HG03432 (cell line): ENCODE measurements at regions not wholly inside any gene's neighbourhood (a gene's known extent, or its start where the extent isn't known, plus 50 kb on each side); places are given as distances from the start of the nearest gene placed in this dataset.

Experiments
- ATAC-seq: cut with Tn5 transposase; IDR thresholded peaks from one replicate; pipeline ENCODE4 v1.9.1; 2021; ENCODE audit warnings: mild to moderate bottlenecking, moderate library complexity; ENCODE audit not compliant: unreplicated experiment

DNA sequence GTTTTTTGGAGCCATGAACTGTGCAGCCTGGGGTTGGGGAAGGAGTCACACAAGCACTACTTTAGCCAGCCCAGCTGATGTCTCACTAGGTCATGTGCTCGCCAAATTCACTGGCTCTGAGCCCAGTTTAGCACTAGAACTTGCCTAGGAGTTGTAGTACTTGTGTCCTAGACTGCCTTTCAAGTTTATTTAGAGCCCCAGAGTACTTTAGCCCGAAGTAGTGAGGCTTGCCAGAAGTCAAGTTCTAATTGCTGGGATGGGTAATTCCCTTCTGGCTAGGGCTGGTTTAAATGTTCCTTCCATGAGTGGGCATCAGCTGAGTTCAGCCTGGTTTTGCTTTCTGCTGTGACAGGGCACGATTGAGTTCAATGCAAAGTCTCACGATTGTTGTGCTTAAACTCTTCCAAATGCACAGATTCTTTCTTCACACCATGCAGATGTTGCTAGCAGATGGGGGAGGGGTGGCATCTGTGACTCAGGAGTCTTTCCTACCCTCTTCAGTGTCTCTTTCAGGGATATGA is 228.2 kb upstream of the ZPLD1 start:
- no peak for ATAC-seq

- no peak for ATAC-seq
These were observed 227.7 kb upstream of the ZPLD1 start for GRCh38 chr3:102207151-102207571.

DNA sequence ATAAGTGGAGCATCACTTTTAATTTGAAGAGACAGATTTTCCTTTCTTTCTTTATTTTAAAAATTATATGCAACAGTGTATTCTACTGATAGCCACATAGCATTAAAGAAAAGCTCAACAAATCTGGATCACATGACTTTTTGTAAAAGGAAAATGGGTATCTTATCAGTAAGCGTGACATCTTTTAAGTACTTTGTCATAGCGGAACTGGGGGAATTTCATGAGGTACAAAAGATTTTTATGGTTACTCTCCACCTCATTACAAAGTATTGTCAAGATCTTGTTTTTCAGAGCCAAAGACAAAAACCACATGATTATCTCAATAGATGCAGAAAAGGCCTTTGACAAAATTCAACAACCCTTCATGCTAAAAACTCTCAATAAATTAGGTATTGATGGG is 219.6 kb upstream of the ZPLD1 start:
- ATAC-seq = no peak

GRCh38 chr3:102223132-102223531 is 211.7 kb upstream of the ZPLD1 start:
- ATAC-seq = no peak

- peak; percentile 64 for ATAC-seq
These were observed 210.6 kb upstream of the ZPLD1 start for GRCh38 chr3:102224171-102224570.

DNA sequence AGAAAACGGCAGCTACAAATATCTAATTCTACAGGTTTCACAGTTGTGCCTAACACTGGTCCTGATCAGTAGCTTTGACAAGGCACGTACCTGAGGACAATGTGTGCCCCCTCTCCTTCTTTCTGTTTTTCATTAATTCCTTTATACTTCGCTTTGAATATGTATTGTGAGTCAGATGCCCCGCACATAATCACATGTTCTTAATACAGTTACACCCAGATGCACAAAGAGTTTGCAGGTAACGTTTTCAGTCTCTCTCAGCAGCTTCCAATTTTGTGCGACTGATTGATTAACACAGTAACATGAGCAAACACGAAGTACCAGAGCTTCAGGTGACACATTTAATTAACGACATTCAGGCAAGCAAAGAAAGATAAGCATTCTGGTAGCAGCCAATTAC is 209.8 kb upstream of the ZPLD1 start:
- no peak for ATAC-seq

DNA sequence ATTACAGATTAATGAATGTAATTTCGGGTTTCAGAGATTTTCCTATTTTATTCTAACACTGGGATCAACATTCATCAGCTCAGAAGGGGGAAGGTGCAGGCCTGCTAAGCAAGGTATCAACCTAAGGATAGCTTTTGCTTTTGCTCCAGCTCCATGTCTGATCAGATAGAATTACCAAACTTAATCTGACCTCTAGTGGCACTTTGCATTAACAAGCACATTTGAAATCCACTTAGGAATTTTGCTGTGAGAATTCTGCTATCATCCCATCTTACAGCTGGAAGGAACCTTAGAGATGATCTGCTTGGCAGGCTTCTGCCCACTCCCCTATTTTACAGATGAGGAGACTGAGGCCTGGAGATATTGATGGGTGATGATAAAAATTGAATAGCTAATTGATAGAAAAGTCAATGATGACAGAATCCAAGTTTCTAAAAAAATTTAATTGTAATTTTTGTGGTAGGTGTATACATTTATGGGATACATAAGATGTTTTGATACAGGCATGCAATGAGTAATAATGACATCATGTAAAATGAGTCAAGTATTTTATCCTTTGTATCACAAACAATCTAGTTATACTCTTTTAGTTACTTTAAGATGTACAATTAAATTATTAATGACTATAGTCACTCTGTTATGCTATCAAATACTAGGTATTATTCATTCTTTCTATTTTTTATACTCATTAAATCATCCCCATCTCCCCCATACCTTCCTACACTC is 209.2 kb upstream of the ZPLD1 start:
- ATAC-seq = peak; percentile 47

DNA sequence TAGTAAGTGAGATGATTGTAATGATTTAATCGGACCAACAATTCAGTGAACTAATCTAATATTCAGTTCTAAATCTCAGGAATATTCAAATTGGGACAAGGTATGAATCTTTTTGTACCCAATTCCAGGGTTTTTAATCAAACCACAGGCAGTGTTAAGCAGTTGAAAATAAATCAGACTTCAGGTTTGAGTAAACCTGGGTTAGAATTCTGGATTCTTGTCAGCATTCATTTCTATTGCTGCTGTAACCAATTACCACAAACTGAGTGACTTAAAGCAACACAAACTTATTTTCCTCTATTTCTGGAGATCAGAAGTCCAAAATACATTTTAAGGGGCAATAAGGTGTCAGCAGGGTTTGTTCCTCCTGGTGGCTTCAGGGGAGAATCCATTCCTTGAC is 208.4 kb upstream of the ZPLD1 start:
- ATAC-seq = no peak

- ATAC-seq = peak; percentile 41
These were observed 205.7 kb upstream of the ZPLD1 start for GRCh38 chr3:102229062-102229655.

GRCh38 chr3:102230057-102230456 is 204.8 kb upstream of the ZPLD1 start:
- ATAC-seq = no peak

DNA sequence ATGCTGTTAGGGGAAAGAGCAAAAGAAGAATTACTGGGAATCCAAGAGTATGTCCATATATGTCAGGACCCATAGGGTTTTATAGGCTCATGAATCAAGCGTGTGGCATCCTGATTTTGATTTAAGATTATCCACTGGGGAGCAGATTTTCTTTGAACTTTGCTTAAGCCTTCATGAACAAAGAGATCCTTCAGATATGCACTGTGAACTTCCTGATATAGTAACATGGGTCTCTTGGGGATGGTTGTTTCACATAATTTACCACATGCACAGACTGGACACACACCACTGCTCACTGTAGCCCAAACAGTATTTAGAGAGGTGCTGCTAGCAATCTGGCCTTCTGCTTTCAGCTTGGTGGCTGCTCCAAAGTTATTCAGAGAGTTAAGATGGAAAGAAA is 200.9 kb upstream of the ZPLD1 start:
- peak; percentile 97 for ATAC-seq

GRCh38 chr3:102235679-102236078 is 199.1 kb upstream of the ZPLD1 start:
- ATAC-seq = no peak

DNA sequence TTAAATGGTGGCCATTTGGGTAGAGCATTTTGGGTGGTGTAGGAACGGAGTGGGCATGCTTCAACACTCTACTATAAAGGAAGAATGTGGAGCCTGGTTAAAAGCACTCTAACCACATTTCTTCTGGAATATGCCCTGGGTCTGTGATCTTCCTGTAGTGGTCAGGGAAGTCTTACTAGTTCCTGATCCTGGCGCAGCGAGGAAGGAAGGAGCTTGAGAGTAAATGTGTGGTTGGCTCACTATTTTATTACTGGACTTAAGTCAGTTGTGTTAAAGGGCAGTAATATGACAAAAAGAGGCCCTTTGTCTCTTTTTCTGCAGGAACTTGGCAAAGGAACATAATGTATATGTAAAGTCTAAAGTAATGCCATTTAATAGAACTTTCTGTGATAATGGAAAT is 197.6 kb upstream of the ZPLD1 start:
- ATAC-seq = no peak

DNA sequence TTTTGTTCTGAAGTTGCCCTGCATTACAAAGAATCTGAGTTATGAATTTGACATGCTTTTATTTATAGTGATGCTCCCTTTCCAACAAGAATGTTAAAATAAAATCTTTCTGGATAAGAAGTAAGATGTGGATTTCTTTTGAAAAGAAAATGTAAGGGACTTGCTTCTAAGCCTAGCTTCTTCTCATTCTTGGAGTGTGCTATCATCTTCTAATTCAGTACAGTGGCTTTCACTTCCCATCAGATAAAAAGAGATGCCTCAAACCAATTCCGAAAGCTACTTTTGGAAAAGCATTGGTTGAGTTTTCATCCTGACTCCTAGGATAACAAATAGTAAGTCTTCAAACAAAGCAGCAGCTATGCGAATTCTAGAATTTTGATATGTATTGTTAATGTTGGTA is 197.0 kb upstream of the ZPLD1 start:
- no peak for ATAC-seq

DNA sequence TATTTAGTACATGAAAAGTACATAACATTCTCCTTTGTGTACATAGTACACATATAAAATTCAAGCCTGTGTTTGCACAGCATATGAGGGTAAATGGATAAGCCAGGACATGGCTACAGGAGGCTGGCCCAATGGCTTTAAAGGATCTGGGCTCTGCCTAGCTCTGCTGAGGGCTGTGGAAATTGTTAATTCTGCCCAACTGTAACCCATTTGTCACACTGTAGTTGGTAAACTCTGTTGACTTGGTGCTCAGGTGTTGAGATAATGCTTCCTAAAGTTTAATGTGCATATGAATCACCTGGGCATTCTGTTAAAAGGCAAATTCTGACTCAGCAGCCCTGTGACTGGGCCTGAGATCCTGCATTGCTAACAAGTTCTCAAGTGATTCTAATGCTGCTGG is 196.5 kb upstream of the ZPLD1 start:
- no peak for ATAC-seq

DNA sequence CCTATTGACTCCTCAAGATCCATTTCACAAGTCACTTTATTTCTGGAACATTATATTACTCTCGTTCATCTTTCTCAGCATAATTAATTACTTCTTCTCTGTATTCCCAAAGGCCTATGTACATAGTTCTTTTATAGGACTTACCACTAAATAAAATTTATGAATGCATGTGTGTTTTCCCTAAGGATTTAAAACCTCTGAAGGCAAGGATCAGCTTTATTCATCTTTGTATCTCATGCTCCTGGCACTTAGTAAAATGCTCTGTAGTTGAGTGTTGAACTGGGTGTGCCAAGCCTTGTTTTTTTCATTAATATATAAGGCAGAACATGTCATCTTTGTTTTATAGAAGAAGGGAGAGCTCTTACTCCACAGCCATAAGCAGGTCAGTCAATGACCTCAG is 194.1 kb upstream of the ZPLD1 start:
- no peak for ATAC-seq

DNA sequence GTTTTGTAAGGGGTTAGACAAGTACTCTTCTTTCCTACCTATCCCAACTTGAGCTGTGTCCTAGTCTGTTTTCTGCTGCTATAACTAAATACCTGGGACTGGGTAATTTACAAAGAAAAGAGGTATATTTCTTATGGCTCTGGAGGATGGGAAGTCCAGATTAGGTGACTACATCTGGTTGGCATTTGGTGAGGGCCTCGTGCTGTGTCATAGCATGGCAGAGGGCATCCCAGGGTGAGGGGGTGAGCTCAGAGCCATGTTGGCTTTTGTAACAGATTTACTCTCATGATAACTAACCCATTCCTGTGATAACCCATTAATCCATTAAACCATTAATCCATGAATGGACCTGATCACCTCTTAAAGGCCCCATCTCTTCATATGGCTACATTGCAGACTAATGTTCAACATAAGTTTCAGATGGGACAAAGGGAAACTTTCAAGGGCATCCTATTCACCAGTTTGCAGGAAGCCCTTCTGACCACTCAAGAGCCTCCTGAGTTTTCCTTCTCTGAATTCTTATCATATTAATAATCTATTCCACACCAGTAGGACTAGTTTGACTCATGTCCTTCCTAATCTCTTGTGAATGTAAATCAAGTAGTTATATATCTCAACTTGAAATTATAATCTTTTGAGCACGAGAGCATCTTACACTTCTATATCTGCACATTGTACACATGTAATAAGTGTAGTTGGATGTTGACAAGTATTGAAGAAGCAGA is 185.7 kb upstream of the ZPLD1 start:
- no peak for ATAC-seq

GRCh38 chr3:102255736-102256135 is 179.1 kb upstream of the ZPLD1 start:
- no peak for ATAC-seq

DNA sequence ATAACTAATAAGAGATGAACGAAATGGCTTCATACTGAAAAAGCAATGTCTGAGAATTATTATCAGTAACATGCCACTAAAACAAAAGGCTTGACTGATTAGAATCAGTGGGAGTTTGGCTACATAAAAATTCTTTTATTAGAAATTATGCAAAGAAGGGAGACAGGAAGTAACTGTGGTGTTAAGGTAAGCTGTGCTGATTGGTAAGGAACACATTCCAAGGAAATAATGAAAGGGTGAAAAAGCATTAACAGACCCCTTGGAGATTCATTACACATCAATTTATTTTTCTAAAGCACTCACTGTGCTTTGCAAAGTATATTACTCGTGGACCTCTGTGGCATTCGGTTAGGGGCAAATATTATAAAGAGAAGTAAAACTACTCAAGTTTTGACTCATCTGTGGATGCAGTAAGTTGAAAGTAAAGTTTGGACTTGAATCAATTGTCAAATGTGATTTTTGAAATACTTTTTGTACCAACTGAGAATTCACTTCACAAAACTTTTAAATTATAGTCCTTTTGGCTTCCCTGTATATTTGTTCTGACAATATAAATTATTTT is 176.1 kb upstream of the ZPLD1 start:
- ATAC-seq = peak; percentile 95

- ATAC-seq = no peak
These were observed 175.2 kb upstream of the ZPLD1 start for GRCh38 chr3:102259663-102260062.

DNA sequence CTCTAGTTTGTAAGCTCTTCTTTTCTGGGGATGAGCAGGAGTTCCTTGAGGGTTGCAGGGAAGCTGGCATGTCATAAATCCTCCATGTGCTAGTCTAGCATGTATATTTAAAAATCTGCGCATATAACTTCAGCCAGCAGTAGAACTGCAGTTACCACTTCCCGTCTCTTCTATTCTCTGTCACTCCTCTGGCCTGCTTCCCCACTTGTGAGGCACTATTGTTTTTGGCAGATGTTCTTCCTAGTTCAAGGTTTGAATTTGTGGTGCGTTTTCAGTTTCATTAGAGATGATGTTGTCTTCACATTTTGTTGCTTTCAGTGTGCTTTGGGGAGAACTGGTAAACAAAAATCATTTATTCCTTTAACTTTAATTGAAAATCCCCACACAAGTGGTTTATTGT is 169.1 kb upstream of the ZPLD1 start:
- peak; percentile 80 for ATAC-seq

GRCh38 chr3:102269406-102269805 is 165.4 kb upstream of the ZPLD1 start:
- ATAC-seq = no peak
